ENCODE measurements at regions not wholly inside any gene's neighbourhood (a gene's known extent, or its start where the extent isn't known, plus 50 kb on each side); places are given as distances from the start of the nearest gene placed in this dataset.

- Histone ChIP-seq H3K27me3 (replicated peaks; ENCODE audit: insufficient read depth) (no peaks in the 10 kb centered on the region), H3K27ac (no peak overlapping the region), H3K9me2 (ENCODE audit: insufficient read depth) (no peaks in the 10 kb centered on the region), H3K36me3 (ENCODE audit: low read depth) (no peaks in the 10 kb centered on the region), H3F3A (ENCODE audit: insufficient read depth) (peaks cover 21% of the 10 kb centered on the region), H3K4me3 (no peak overlapping the region), H3K79me2 (ENCODE audit: insufficient read depth) (no peaks in the 10 kb centered on the region), H2AFZ (no peak overlapping the region), H3K9me3 (ENCODE audit: low read depth) (no peaks in the 10 kb centered on the region), H3K4me1 (ENCODE audit: insufficient read depth) (peaks cover 31% of the 10 kb centered on the region), H4K20me1 (ENCODE audit: insufficient read depth) (no peaks in the 10 kb centered on the region), H3K4me2 (ENCODE audit: unreplicated experiment) (no peak overlapping the region), H3K9ac (no peak overlapping the region)
- DNase-seq, result no peak
- TF ChIP-seq EZH2phosphoT487 (IDR thresholded peaks at IDR 0.05; ENCODE audit: insufficient read depth, low read depth), result no peak
- TF ChIP-seq EZH2 (IDR thresholded peaks at IDR 0.05; ENCODE audit: insufficient read depth, poor library complexity, severe bottlenecking), result no peak
- 95 to 98% methylated on average over 4 of the region's 4 CpGs for WGBS, 2 experiments (ENCODE audit: low coverage in 1 of 2, low lambda C conversion rate in 2 of 2, missing lambda C conversion rate in 2 of 2)
- in situ Hi-C loops (cut with MboI), result no loop called here
Observed at GRCh38 chr5:56461584-56461983, 228.5 kb upstream of the ANKRD55 start.

GRCh38 chr5:56460681-56461191, 227.6 kb upstream of the ANKRD55 start:
- Histone ChIP-seq H3K4me3 (no peak overlapping the region), H3K4me1 (ENCODE audit: insufficient read depth) (peaks cover 37% of the 10 kb centered on the region), H2AFZ (no peak overlapping the region), H3K36me3 (ENCODE audit: low read depth) (no peaks in the 10 kb centered on the region), H3K9ac (no peak overlapping the region), H3K4me2 (ENCODE audit: unreplicated experiment) (no peak overlapping the region), H3K9me3 (ENCODE audit: low read depth) (no peaks in the 10 kb centered on the region), H3F3A (ENCODE audit: insufficient read depth) (peaks cover 21% of the 10 kb centered on the region), H4K20me1 (ENCODE audit: insufficient read depth) (no peaks in the 10 kb centered on the region), H3K9me2 (ENCODE audit: insufficient read depth) (no peaks in the 10 kb centered on the region), H3K27ac (no peak overlapping the region), H3K79me2 (ENCODE audit: insufficient read depth) (no peaks in the 10 kb centered on the region), H3K27me3 (replicated peaks; ENCODE audit: insufficient read depth) (no peaks in the 10 kb centered on the region)
- DNase-seq, result no peak
- 29 to 39% methylated on average over 5 of the region's 5 CpGs for WGBS, 2 experiments (ENCODE audit: low coverage in 1 of 2, low lambda C conversion rate in 2 of 2, missing lambda C conversion rate in 2 of 2)
- TF ChIP-seq EZH2phosphoT487 (IDR thresholded peaks at IDR 0.05; ENCODE audit: insufficient read depth, low read depth), result no peak
- TF ChIP-seq EZH2 (IDR thresholded peaks at IDR 0.05; ENCODE audit: insufficient read depth, poor library complexity, severe bottlenecking), result no peak
- in situ Hi-C loops (cut with MboI), result no loop called here

DNA sequence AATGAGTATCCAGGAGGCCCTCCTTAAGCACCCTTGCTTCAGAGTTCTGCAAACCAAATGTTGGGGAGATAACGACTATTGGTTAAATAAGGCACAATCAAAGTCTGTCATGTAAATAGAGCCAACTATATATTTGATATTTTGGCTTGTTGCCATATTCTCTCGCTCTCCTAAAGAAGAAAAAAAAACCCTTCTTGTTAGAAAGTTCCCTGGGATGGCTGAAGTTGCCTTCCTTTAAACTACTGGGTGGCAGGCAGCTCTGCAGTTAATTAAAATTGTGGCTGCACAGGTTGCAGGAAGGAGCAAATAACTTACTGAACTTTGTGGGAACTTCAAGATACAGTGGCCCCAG, 227.0 kb upstream of the ANKRD55 start:
- H3K79me2 ChIP-seq (ENCODE audit: insufficient read depth), result no peaks in the 10 kb centered on the region
- H3K27me3 ChIP-seq (replicated peaks; ENCODE audit: insufficient read depth), result no peaks in the 10 kb centered on the region
- no peak overlapping the region for H2AFZ ChIP-seq
- no peak for DNase-seq
- H3K9me2 ChIP-seq (ENCODE audit: insufficient read depth), result no peaks in the 10 kb centered on the region
- in situ Hi-C loops (cut with MboI), result no loop called here
- peaks cover 16% of the 10 kb centered on the region for H3F3A ChIP-seq (ENCODE audit: insufficient read depth)
- no peaks in the 10 kb centered on the region for H3K9me3 ChIP-seq (ENCODE audit: low read depth)
- TF ChIP-seq EZH2 (IDR thresholded peaks at IDR 0.05; ENCODE audit: insufficient read depth, poor library complexity, severe bottlenecking) (no peak), EZH2phosphoT487 (IDR thresholded peaks at IDR 0.05; ENCODE audit: insufficient read depth, low read depth) (no peak)
- no peaks in the 10 kb centered on the region for H4K20me1 ChIP-seq (ENCODE audit: insufficient read depth)
- H3K9ac ChIP-seq, result no peak overlapping the region
- no peak overlapping the region for H3K4me2 ChIP-seq (ENCODE audit: unreplicated experiment)
- peaks cover 36% of the 10 kb centered on the region for H3K4me1 ChIP-seq (ENCODE audit: insufficient read depth)
- H3K36me3 ChIP-seq (ENCODE audit: low read depth), result no peaks in the 10 kb centered on the region
- no peak overlapping the region for H3K27ac ChIP-seq
- WGBS, 2 experiments (ENCODE audit: low coverage in 1 of 2, low lambda C conversion rate in 2 of 2, missing lambda C conversion rate in 2 of 2), result 74 to 83% methylated on average over 2 of the region's 2 CpGs
- H3K4me3 ChIP-seq, result no peak overlapping the region

GRCh38 chr5:56459394-56460194, 226.5 kb upstream of the ANKRD55 start:
- in situ Hi-C loops (cut with MboI), result no loop called here
- peaks cover 15% of the 10 kb centered on the region for H3F3A ChIP-seq (ENCODE audit: insufficient read depth)
- no peaks in the 10 kb centered on the region for H3K79me2 ChIP-seq (ENCODE audit: insufficient read depth)
- no peaks in the 10 kb centered on the region for H3K9me2 ChIP-seq (ENCODE audit: insufficient read depth)
- DNase-seq, result no peak
- no peak overlapping the region for H3K27ac ChIP-seq
- H3K9me3 ChIP-seq (ENCODE audit: low read depth), result no peaks in the 10 kb centered on the region
- no peak overlapping the region for H2AFZ ChIP-seq
- WGBS, 2 experiments (ENCODE audit: low coverage in 1 of 2, low lambda C conversion rate in 2 of 2, missing lambda C conversion rate in 2 of 2), result 89 to 90% methylated on average over 6 of the region's 6 CpGs
- TF ChIP-seq EZH2phosphoT487 (IDR thresholded peaks at IDR 0.05; ENCODE audit: insufficient read depth, low read depth) (no peak), EZH2 (IDR thresholded peaks at IDR 0.05; ENCODE audit: insufficient read depth, poor library complexity, severe bottlenecking) (no peak)
- no peak overlapping the region for H3K4me3 ChIP-seq
- no peak overlapping the region for H3K4me2 ChIP-seq (ENCODE audit: unreplicated experiment)
- no peaks in the 10 kb centered on the region for H3K36me3 ChIP-seq (ENCODE audit: low read depth)
- no peaks in the 10 kb centered on the region for H4K20me1 ChIP-seq (ENCODE audit: insufficient read depth)
- peaks cover 30% of the 10 kb centered on the region for H3K4me1 ChIP-seq (ENCODE audit: insufficient read depth)
- H3K9ac ChIP-seq, result no peak overlapping the region
- no peaks in the 10 kb centered on the region for H3K27me3 ChIP-seq (replicated peaks; ENCODE audit: insufficient read depth)

All from GM23248 (cell line).